ENCODE measurements at regions not wholly inside any gene's neighbourhood (a gene's known extent, or its start where the extent isn't known, plus 50 kb on each side); places are given as distances from the start of the nearest gene placed in this dataset.
"Not testable (repeated sequence)": the region's sequence is repeated elsewhere in the genome, so short reads cannot be mapped to it uniquely, and the experiment has no call there.

- not testable (repeated sequence) for DNase-seq
Measured at GRCh38 chr10:61818251-61818650, 83.2 kb upstream of the ARID5B start.

GRCh38 chr10:61819208-61819607 lies 82.3 kb upstream of the ARID5B start:
- DNase-seq: no peak

GRCh38 chr10:61821153-61821552 lies 80.3 kb upstream of the ARID5B start:
- DNase-seq: no peak

GRCh38 chr10:61821693-61822092 lies 79.8 kb upstream of the ARID5B start:
- no peak for DNase-seq

- DNase-seq: no peak
Measured at GRCh38 chr10:61822096-61822495, 79.4 kb upstream of the ARID5B start.

GRCh38 chr10:61822781-61823230 lies 78.7 kb upstream of the ARID5B start:
- DNase-seq: no peak

GRCh38 chr10:61825001-61825400 lies 76.5 kb upstream of the ARID5B start:
- DNase-seq: no peak

- no peak for DNase-seq
Measured at GRCh38 chr10:61825628-61826027, 75.9 kb upstream of the ARID5B start.

GRCh38 chr10:61828034-61828433 lies 73.5 kb upstream of the ARID5B start:
- DNase-seq: no peak

- DNase-seq: no peak
Measured at GRCh38 chr10:61828788-61829187, 72.7 kb upstream of the ARID5B start.

- no peak for DNase-seq
Measured at GRCh38 chr10:61830072-61830845, 71.2 kb upstream of the ARID5B start.

GRCh38 chr10:61830846-61831273 lies 70.6 kb upstream of the ARID5B start:
- no peak for DNase-seq

GRCh38 chr10:61832866-61833481 lies 68.5 kb upstream of the ARID5B start:
- DNase-seq: no peak

- no peak for DNase-seq
Measured at GRCh38 chr10:61834519-61834918, 67.0 kb upstream of the ARID5B start.

GRCh38 chr10:61835069-61835945 lies 66.2 kb upstream of the ARID5B start:
- peak; percentile 1 for DNase-seq

- DNase-seq: no peak
Measured at GRCh38 chr10:61835946-61836887, 65.3 kb upstream of the ARID5B start.

GRCh38 chr10:61836888-61837754 lies 64.4 kb upstream of the ARID5B start:
- DNase-seq: no peak

- DNase-seq: no peak
Measured at GRCh38 chr10:61837755-61838171, 63.7 kb upstream of the ARID5B start.

GRCh38 chr10:61839916-61840315 lies 61.6 kb upstream of the ARID5B start:
- DNase-seq: no peak

GRCh38 chr10:61840403-61840802 lies 61.1 kb upstream of the ARID5B start:
- DNase-seq: no peak

GRCh38 chr10:61841338-61841875 lies 60.1 kb upstream of the ARID5B start:
- DNase-seq: no peak
